Body of pancreas (tissue), 4 donors: ENCODE measurements at regions not wholly inside any gene's neighbourhood (a gene's known extent, or its start where the extent isn't known, plus 50 kb on each side); places are given as distances from the start of the nearest gene placed in this dataset.

Experiments
- ATAC-seq: fragments of 150-250 bp; one replicate; pipeline ENCODE4 v1.9.1; 2016
- DNase-seq, 4 donors: peaks; one replicate each; pipeline ENCODE4 v3.0.0-alpha.2; 2019
- H3K27ac ChIP-seq, 4 donors: fragments of 200-600 bp; sonication (generic); 1 replicate in 3 of 4; 2 replicates in 1 of 4; pipeline versions ENCODE4 v1.5.1 to v1.6.1; 2016 to 2019; ENCODE audit warnings: mild to moderate bottlenecking in 1 of 4, mixed read lengths in 1 of 4, moderate library complexity in 1 of 4
- H3K27me3 ChIP-seq, 2 donors: fragments of 200-600 bp; sonication (generic); one replicate each; pipeline ENCODE4 v1.6.0; 2016; ENCODE audit warnings: mild to moderate bottlenecking in 1 of 2
- H3K36me3 ChIP-seq, 2 donors: fragments of 200-600 bp; sonication (generic); replicated peaks in 1 of 2; 2 replicates each; pipeline ENCODE4 v1.5.1; 2016; ENCODE audit warnings: low read depth in 2 of 2; ENCODE audit not compliant: insufficient read depth in 1 of 2
- H3K4me1 ChIP-seq: fragments of 200-600 bp; sonication (generic); one replicate; pipeline ENCODE4 v1.6.0; 2016
- H3K4me3 ChIP-seq, 2 donors: fragments of 200-600 bp; sonication (generic); 1 replicate in 1 of 2; 2 replicates in 1 of 2; pipeline ENCODE4 v1.5.1; 2016 to 2019
- H3K9me3 ChIP-seq, 3 donors: fragments of 200-600 bp; sonication (generic); 1 replicate in 2 of 3; 2 replicates in 1 of 3; pipeline ENCODE4 v1.5.1; 2016
- CTCF ChIP-seq, 7 experiments: fragments of 450-650 bp in 4 of 7; fragments of 200-600 bp in 3 of 7; sonication (generic) in 3 of 7; IDR thresholded peaks; one replicate each; pipeline ENCODE4 v1.5.1; 2016 to 2019; ENCODE audit warnings: antibody characterized with exemption in 7 of 7
- POLR2A ChIP-seq, 3 donors: fragments of 450-650 bp; IDR thresholded peaks; one replicate each; pipeline ENCODE4 v1.6.1; 2016; ENCODE audit warnings: antibody characterized with exemption in 3 of 3, mild to moderate bottlenecking in 2 of 3
- WGBS, 2 donors: methylation state at CpG; one replicate each; pipeline ENCODE4 v1.1.5; 2017; 5-methylcytosine and 5-hydroxymethylcytosine counted together
- intact Hi-C: fragments of 100-400 bp; cut with DNase I; formaldehyde crosslinking; loops from one replicate; pipeline ENCODE4 v1.15.1; 2023

- H3K4me3 ChIP-seq, result no peak overlapping the region
- no peaks in the 10 kb centered on the region for H3K9me3 ChIP-seq
- no peaks in the 10 kb centered on the region for H3K36me3 ChIP-seq
- intact Hi-C loops, result no loop called here
- TF ChIP-seq CTCF (IDR thresholded peaks at IDR 0.05) (no peak), POLR2A (IDR thresholded peaks at IDR 0.05) (no peak)
- no peak for DNase-seq
- 50 to 51% methylated on average over 3 of the region's 3 CpGs for WGBS, 2 donors
- H3K4me1 ChIP-seq, result peaks cover 8% of the 10 kb centered on the region
- no peaks in the 10 kb centered on the region for H3K27me3 ChIP-seq
- H3K27ac ChIP-seq, result no peak overlapping the region
- ATAC-seq, result no peak
Observed at GRCh38 chr15:39140060-39140604, 440.7 kb upstream of the THBS1 start.

- TF ChIP-seq CTCF (IDR thresholded peaks at IDR 0.05), result no peak
- TF ChIP-seq POLR2A (IDR thresholded peaks at IDR 0.05), result no peak
- Histone ChIP-seq H3K27ac (no peak overlapping the region), H3K9me3 (no peaks in the 10 kb centered on the region), H3K36me3 (no peaks in the 10 kb centered on the region), H3K4me1 (peaks cover 8% of the 10 kb centered on the region), H3K4me3 (no peak overlapping the region), H3K27me3 (no peaks in the 10 kb centered on the region)
- no peak for ATAC-seq
- intact Hi-C loops, result no loop called here
- no peak for DNase-seq
Observed at GRCh38 chr15:39142500-39142899, 438.4 kb upstream of the THBS1 start.

- Histone ChIP-seq H3K4me3 (no peak overlapping the region), H3K27me3 (no peaks in the 10 kb centered on the region), H3K9me3 (no peaks in the 10 kb centered on the region), H3K36me3 (no peaks in the 10 kb centered on the region), H3K4me1 (peaks cover 8% of the 10 kb centered on the region), H3K27ac (no peak overlapping the region)
- ATAC-seq (no peak), DNase-seq (no peak)
- TF ChIP-seq CTCF (IDR thresholded peaks at IDR 0.05), result no peak
- no peak for TF ChIP-seq POLR2A (IDR thresholded peaks at IDR 0.05)
- WGBS, 2 donors, result 92% methylated on average over 5 of the region's 5 CpGs
- intact Hi-C loops, result no loop called here
Observed at GRCh38 chr15:39143479-39143878, 437.4 kb upstream of the THBS1 start.

GRCh38 chr15:39144051-39144450 is 436.8 kb upstream of the THBS1 start:
- WGBS, 2 donors, result 78 to 94% methylated on average over 2 of the region's 2 CpGs
- ATAC-seq (no peak), DNase-seq (no peak)
- intact Hi-C loops, result no loop called here
- Histone ChIP-seq H3K36me3 (no peaks in the 10 kb centered on the region), H3K4me3 (no peak overlapping the region), H3K9me3 (no peaks in the 10 kb centered on the region), H3K27ac (no peak overlapping the region), H3K27me3 (no peaks in the 10 kb centered on the region), H3K4me1 (peaks cover 8% of the 10 kb centered on the region)
- TF ChIP-seq CTCF (IDR thresholded peaks at IDR 0.05) (no peak), POLR2A (IDR thresholded peaks at IDR 0.05) (no peak)
